ENCODE measurements at regions not wholly inside any gene's neighbourhood (a gene's known extent, or its start where the extent isn't known, plus 50 kb on each side); places are given as distances from the start of the nearest gene placed in this dataset.
"Not testable (repeated sequence)": the region's sequence is repeated elsewhere in the genome, so short reads cannot be mapped to it uniquely, and the experiment has no call there.

- no peak overlapping the region for H3K27ac Mint-ChIP-seq
- H3K9me3 Mint-ChIP-seq: peaks cover 61% of the 10 kb centered on the region
- no peak for DNase-seq (ENCODE audit: low spot score)
- no peaks in the 10 kb centered on the region for H3K27me3 Mint-ChIP-seq (ENCODE audit: low read depth)
- no peaks in the 10 kb centered on the region for H3K4me1 Mint-ChIP-seq (ENCODE audit: low read depth)
- no peak overlapping the region for H3K4me3 Mint-ChIP-seq
- no peaks in the 10 kb centered on the region for H3K36me3 Mint-ChIP-seq (ENCODE audit: low read depth)
These were observed 317.5 kb upstream of the CXADR start for GRCh38 chr21:17195351-17195750.

GRCh38 chr21:17195976-17196375, 316.9 kb upstream of the CXADR start:
- Mint-ChIP-seq H3K9me3 (peaks cover 62% of the 10 kb centered on the region), H3K27me3 (ENCODE audit: low read depth) (no peaks in the 10 kb centered on the region)
- no peak for DNase-seq (ENCODE audit: low spot score)

GRCh38 chr21:17196623-17197022, 316.2 kb upstream of the CXADR start:
- Mint-ChIP-seq H3K9me3 (peaks cover 62% of the 10 kb centered on the region), H3K27me3 (ENCODE audit: low read depth) (no peaks in the 10 kb centered on the region), H3K36me3 (ENCODE audit: low read depth) (no peaks in the 10 kb centered on the region), H3K4me3 (no peak overlapping the region), H3K27ac (no peak overlapping the region), H3K4me1 (ENCODE audit: low read depth) (no peaks in the 10 kb centered on the region)
- DNase-seq (ENCODE audit: low spot score): no peak

More at GRCh38 chr21:17195976-17196375, 316.9 kb upstream of the CXADR start:
- H3K27ac Mint-ChIP-seq: no peak overlapping the region
- no peaks in the 10 kb centered on the region for H3K36me3 Mint-ChIP-seq (ENCODE audit: low read depth)
- H3K4me1 Mint-ChIP-seq (ENCODE audit: low read depth): no peaks in the 10 kb centered on the region
- H3K4me3 Mint-ChIP-seq: no peak overlapping the region

DNA sequence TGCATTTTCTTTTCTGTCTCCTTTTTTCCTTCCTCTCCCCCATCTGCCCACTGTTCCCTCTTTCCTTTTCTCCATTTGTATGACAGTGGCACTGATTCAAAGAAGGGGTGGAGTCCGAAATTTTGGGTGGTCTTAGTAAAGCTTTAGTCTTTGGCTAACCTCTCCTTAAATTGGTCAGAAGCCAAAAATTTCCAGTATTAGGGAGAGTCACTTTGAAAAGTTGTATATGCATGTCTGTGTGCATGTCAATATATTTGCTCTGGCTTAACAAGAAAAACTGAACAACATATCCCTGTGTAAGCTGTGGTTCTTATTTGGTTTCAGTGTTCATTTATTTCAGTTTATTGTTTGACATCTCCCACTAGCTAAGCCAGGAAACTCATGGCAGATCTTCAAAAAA, 314.8 kb upstream of the CXADR start:
- no peaks in the 10 kb centered on the region for H3K27me3 Mint-ChIP-seq (ENCODE audit: low read depth)
- H3K4me1 Mint-ChIP-seq (ENCODE audit: low read depth): no peaks in the 10 kb centered on the region
- DNase-seq (ENCODE audit: low spot score): no peak
- H3K27ac Mint-ChIP-seq: no peak overlapping the region
- H3K9me3 Mint-ChIP-seq: peaks cover 63% of the 10 kb centered on the region
- H3K4me3 Mint-ChIP-seq: no peak overlapping the region
- H3K36me3 Mint-ChIP-seq (ENCODE audit: low read depth): no peaks in the 10 kb centered on the region

GRCh38 chr21:17200250-17200649, 312.6 kb upstream of the CXADR start:
- peaks cover 62% of the 10 kb centered on the region for H3K9me3 Mint-ChIP-seq
- H3K27me3 Mint-ChIP-seq (ENCODE audit: low read depth): no peaks in the 10 kb centered on the region
- H3K4me3 Mint-ChIP-seq: no peak overlapping the region
- no peaks in the 10 kb centered on the region for H3K36me3 Mint-ChIP-seq (ENCODE audit: low read depth)
- no peak for DNase-seq (ENCODE audit: low spot score)
- H3K4me1 Mint-ChIP-seq (ENCODE audit: low read depth): no peaks in the 10 kb centered on the region
- no peak overlapping the region for H3K27ac Mint-ChIP-seq

- no peak for DNase-seq (ENCODE audit: low spot score)
- Mint-ChIP-seq H3K9me3 (peaks cover 66% of the 10 kb centered on the region), H3K4me1 (ENCODE audit: low read depth) (no peaks in the 10 kb centered on the region), H3K27me3 (ENCODE audit: low read depth) (no peaks in the 10 kb centered on the region), H3K36me3 (ENCODE audit: low read depth) (no peaks in the 10 kb centered on the region), H3K27ac (no peak overlapping the region), H3K4me3 (no peak overlapping the region)
These were observed 311.0 kb upstream of the CXADR start for GRCh38 chr21:17201741-17202260.

- DNase-seq (ENCODE audit: low spot score): no peak
- H3K9me3 Mint-ChIP-seq: peaks cover 44% of the 10 kb centered on the region
- H3K27me3 Mint-ChIP-seq (ENCODE audit: low read depth): no peaks in the 10 kb centered on the region
- no peaks in the 10 kb centered on the region for H3K4me1 Mint-ChIP-seq (ENCODE audit: low read depth)
- H3K27ac Mint-ChIP-seq: no peak overlapping the region
- no peaks in the 10 kb centered on the region for H3K36me3 Mint-ChIP-seq (ENCODE audit: low read depth)
- H3K4me3 Mint-ChIP-seq: no peak overlapping the region
These were observed 298.0 kb upstream of the CXADR start for GRCh38 chr21:17214801-17215200.

GRCh38 chr21:17219050-17219449, 293.8 kb upstream of the CXADR start:
- H3K4me1 Mint-ChIP-seq (ENCODE audit: low read depth); DNase-seq (ENCODE audit: low spot score); H3K27ac Mint-ChIP-seq; H3K4me3 Mint-ChIP-seq; H3K27me3 Mint-ChIP-seq (ENCODE audit: low read depth); H3K36me3 Mint-ChIP-seq (ENCODE audit: low read depth): not testable (repeated sequence)
- H3K9me3 Mint-ChIP-seq: peaks cover 36% of the 10 kb centered on the region

GRCh38 chr21:17231124-17231523, 281.7 kb upstream of the CXADR start:
- Mint-ChIP-seq H3K4me1 (ENCODE audit: low read depth) (no peaks in the 10 kb centered on the region), H3K27ac (no peak overlapping the region), H3K4me3 (no peak overlapping the region)

GRCh38 chr21:17231771-17232170, 281.1 kb upstream of the CXADR start:
- Mint-ChIP-seq H3K27me3 (ENCODE audit: low read depth) (no peaks in the 10 kb centered on the region), H3K27ac (no peak overlapping the region), H3K4me1 (ENCODE audit: low read depth) (no peaks in the 10 kb centered on the region), H3K36me3 (ENCODE audit: low read depth) (no peaks in the 10 kb centered on the region), H3K4me3 (no peak overlapping the region), H3K9me3 (peaks cover 54% of the 10 kb centered on the region)
- no peak for DNase-seq (ENCODE audit: low spot score)

More at GRCh38 chr21:17231124-17231523, 281.7 kb upstream of the CXADR start:
- Mint-ChIP-seq H3K27me3 (ENCODE audit: low read depth) (no peaks in the 10 kb centered on the region), H3K9me3 (peaks cover 54% of the 10 kb centered on the region), H3K36me3 (ENCODE audit: low read depth) (no peaks in the 10 kb centered on the region)
- no peak for DNase-seq (ENCODE audit: low spot score)

DNA sequence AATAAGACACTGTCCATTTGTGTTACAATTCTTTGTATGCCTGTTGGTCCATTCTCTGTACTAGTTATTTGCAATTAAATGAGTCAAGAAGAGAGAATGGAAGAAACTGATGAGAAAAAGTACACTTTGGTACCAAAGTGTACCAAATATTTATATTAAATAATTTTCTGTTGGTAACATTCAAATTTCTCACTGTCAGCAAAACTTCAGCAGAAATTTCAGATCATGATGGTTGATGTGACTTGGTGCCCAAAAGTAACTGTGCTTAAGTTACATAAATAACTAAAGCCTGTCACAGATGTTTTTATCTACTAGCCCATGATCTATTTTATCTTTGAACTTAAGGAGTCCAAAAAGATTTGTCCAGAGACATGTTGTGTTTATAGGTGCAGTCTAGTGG, 274.4 kb upstream of the CXADR start:
- H3K9me3 Mint-ChIP-seq: peaks cover 48% of the 10 kb centered on the region
- no peak overlapping the region for H3K4me3 Mint-ChIP-seq
- no peaks in the 10 kb centered on the region for H3K27me3 Mint-ChIP-seq (ENCODE audit: low read depth)
- no peaks in the 10 kb centered on the region for H3K4me1 Mint-ChIP-seq (ENCODE audit: low read depth)
- no peak overlapping the region for H3K27ac Mint-ChIP-seq
- H3K36me3 Mint-ChIP-seq (ENCODE audit: low read depth): no peaks in the 10 kb centered on the region
- DNase-seq (ENCODE audit: low spot score): no peak

DNA sequence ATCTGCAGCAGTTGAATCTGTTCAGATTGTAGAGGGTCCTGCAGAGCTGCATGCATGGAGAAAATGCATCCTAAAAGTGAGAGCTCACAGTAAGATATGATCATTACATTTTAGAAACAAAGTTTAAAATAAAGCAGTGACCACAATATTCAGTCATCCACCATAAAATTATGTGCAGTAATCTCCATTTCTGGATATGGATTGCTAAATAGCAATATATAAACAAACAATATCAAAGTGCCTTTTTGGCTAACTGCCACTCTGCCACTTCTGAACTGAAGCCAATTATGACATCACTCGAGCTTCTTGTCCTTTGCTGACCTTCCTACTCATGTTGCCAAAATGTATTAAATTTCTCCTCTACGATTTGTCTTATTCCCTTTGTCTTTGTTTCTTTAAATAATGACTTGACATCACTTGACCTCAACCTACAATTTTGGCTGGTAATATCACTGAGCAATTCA, 262.0 kb upstream of the CXADR start:
- peaks cover 25% of the 10 kb centered on the region for H3K9me3 Mint-ChIP-seq
- H3K4me3 Mint-ChIP-seq: no peak overlapping the region
- no peaks in the 10 kb centered on the region for H3K36me3 Mint-ChIP-seq (ENCODE audit: low read depth)
- no peaks in the 10 kb centered on the region for H3K27me3 Mint-ChIP-seq (ENCODE audit: low read depth)
- DNase-seq (ENCODE audit: low spot score): no peak
- no peak overlapping the region for H3K27ac Mint-ChIP-seq
- no peaks in the 10 kb centered on the region for H3K4me1 Mint-ChIP-seq (ENCODE audit: low read depth)

- peaks cover 12% of the 10 kb centered on the region for H3K9me3 Mint-ChIP-seq
- H3K27me3 Mint-ChIP-seq (ENCODE audit: low read depth): no peaks in the 10 kb centered on the region
- H3K4me3 Mint-ChIP-seq: no peak overlapping the region
- no peaks in the 10 kb centered on the region for H3K36me3 Mint-ChIP-seq (ENCODE audit: low read depth)
- H3K27ac Mint-ChIP-seq: no peak overlapping the region
- no peak for DNase-seq (ENCODE audit: low spot score)
- no peaks in the 10 kb centered on the region for H3K4me1 Mint-ChIP-seq (ENCODE audit: low read depth)
These were observed 255.1 kb upstream of the CXADR start for GRCh38 chr21:17257784-17258183.

DNA sequence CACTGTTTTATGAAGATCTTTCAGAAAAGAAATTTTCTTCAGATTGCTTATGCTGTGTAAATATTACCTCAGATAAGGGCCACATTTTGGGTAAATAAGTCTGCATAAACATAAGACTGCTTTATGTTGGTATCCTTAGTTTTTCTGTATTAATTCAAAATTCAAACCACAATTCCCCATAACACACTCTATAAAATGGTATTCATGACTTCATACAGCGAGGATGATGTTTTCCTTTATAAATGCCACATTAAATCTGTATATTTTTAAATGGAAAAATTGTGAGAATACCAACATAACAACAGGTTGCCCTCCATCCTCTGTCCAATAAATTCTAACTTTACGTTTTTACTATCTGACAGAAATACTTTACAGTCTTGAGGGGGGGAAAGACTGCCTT, 248.7 kb upstream of the CXADR start:
- Mint-ChIP-seq H3K9me3 (no peaks in the 10 kb centered on the region), H3K27me3 (ENCODE audit: low read depth) (no peaks in the 10 kb centered on the region), H3K27ac (no peak overlapping the region), H3K4me3 (no peak overlapping the region), H3K36me3 (ENCODE audit: low read depth) (no peaks in the 10 kb centered on the region), H3K4me1 (ENCODE audit: low read depth) (no peaks in the 10 kb centered on the region)
- DNase-seq (ENCODE audit: low spot score): no peak

DNA sequence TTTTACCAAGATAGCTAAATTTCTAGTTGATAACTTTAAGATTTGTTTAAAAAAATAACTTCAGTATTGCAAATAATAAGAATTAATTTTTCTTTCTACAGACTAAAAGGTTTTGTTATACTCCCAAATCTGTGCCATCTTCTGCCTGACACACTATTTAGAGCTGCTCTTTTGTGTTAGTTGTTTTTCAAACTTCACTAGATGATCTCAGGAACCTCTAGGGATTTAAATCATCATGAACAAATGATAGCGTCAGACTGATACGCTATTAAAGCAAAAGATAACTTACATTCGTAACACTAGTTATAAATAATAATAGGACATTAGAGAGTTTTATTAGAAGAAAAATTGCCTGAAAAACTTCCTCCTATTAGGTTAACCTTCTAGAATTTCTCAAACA, 243.1 kb upstream of the CXADR start:
- no peaks in the 10 kb centered on the region for H3K4me1 Mint-ChIP-seq (ENCODE audit: low read depth)
- no peak for DNase-seq (ENCODE audit: low spot score)
- H3K36me3 Mint-ChIP-seq (ENCODE audit: low read depth): no peaks in the 10 kb centered on the region
- no peaks in the 10 kb centered on the region for H3K27me3 Mint-ChIP-seq (ENCODE audit: low read depth)
- no peak overlapping the region for H3K27ac Mint-ChIP-seq
- no peak overlapping the region for H3K4me3 Mint-ChIP-seq
- H3K9me3 Mint-ChIP-seq: peaks cover 20% of the 10 kb centered on the region
